ENCODE measurements at regions not wholly inside any gene's neighbourhood (a gene's known extent, or its start where the extent isn't known, plus 50 kb on each side); places are given as distances from the start of the nearest gene placed in this dataset.

GRCh38 chr11:92416971-92417725 is 192.5 kb downstream of the FAT3 start:
- no peak for ATAC-seq
- TF ChIP-seq, protein P1, sequence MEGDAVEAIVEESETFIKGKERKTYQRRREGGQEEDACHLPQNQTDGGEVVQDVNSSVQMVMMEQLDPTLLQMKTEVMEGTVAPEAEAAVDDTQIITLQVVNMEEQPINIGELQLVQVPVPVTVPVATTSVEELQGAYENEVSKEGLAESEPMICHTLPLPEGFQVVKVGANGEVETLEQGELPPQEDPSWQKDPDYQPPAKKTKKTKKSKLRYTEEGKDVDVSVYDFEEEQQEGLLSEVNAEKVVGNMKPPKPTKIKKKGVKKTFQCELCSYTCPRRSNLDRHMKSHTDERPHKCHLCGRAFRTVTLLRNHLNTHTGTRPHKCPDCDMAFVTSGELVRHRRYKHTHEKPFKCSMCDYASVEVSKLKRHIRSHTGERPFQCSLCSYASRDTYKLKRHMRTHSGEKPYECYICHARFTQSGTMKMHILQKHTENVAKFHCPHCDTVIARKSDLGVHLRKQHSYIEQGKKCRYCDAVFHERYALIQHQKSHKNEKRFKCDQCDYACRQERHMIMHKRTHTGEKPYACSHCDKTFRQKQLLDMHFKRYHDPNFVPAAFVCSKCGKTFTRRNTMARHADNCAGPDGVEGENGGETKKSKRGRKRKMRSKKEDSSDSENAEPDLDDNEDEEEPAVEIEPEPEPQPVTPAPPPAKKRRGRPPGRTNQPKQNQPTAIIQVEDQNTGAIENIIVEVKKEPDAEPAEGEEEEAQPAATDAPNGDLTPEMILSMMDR (IDR thresholded peaks at IDR 0.05) = no peak
- no peak for TF ChIP-seq POLR2A (IDR thresholded peaks at IDR 0.05)

DNA sequence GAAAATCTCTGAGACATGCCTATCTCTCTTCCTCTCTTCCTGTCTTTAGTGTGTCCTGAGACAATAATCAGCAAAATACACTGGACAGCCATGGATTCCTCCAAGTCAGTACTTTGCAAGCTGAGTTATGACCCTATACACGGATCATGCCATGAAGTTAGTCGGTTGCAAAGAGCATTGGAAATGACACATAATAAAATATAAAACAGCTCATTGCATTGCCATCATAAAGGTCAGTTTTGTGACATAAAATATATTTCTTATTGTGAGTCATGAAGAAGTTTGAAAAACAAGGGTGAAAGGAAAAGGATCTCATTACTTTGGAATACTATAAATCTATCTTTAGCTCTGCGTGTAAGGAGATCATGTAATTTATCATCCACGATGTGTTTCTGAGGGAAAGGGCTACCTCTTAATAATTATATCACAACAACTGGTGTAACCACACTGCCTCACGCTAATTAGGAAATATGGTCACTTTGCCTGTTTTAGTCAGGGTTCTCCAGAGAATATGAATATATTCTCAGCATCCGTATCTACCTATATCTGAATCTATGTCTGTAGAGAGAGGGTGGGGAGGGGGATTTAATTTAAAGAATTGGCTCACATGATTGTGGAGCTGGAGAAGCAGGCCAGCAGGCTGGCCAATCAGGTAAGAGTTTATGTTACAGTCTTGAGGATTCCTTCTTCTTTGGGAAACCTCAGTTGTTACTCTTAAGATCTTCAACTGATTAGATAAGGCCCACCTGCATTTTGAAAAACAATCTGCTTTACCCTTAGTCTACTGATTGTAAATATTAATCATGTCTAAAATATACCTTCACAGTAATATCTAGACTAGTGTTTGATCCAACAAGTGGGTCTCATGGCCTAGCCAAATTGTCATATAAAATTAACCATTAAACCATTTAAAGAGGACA is 198.8 kb downstream of the FAT3 start:
- no peak for TF ChIP-seq POLR2A (IDR thresholded peaks at IDR 0.05)
- TF ChIP-seq, protein P1 (IDR thresholded peaks at IDR 0.05) = no peak
- H3K27me3 ChIP-seq = no peaks in the 10 kb centered on the region
- H3K9me3 ChIP-seq = no peaks in the 10 kb centered on the region
- no peak overlapping the region for H3K4me3 ChIP-seq
- ATAC-seq (no peak), DNase-seq (no peak)
- WGBS, 2 donors = 80 to 83% methylated on average over 6 of the region's 6 CpGs
- intact Hi-C loops (cut with DNase I) = no loop called here
- H3K4me1 ChIP-seq = no peaks in the 10 kb centered on the region
- H3K36me3 ChIP-seq (replicated peaks in 1 of 2; ENCODE audit: insufficient read depth in 1 of 2, low read depth in 2 of 2) = no peaks in the 10 kb centered on the region
- no peak overlapping the region for H3K27ac ChIP-seq

More at GRCh38 chr11:92416971-92417725, 192.5 kb downstream of the FAT3 start:
- DNase-seq = no peak
- H3K36me3 ChIP-seq (replicated peaks in 1 of 2; ENCODE audit: insufficient read depth in 1 of 2, low read depth in 2 of 2) = no peaks in the 10 kb centered on the region
- no peaks in the 10 kb centered on the region for H3K9me3 ChIP-seq
- H3K27me3 ChIP-seq = no peaks in the 10 kb centered on the region
- no peak overlapping the region for H3K27ac ChIP-seq
- 78 to 80% methylated on average over 1 of the region's 1 CpG for WGBS, 2 donors
- intact Hi-C loops (cut with DNase I) = no loop called here
- no peaks in the 10 kb centered on the region for H3K4me1 ChIP-seq
- H3K4me3 ChIP-seq = no peak overlapping the region

DNA sequence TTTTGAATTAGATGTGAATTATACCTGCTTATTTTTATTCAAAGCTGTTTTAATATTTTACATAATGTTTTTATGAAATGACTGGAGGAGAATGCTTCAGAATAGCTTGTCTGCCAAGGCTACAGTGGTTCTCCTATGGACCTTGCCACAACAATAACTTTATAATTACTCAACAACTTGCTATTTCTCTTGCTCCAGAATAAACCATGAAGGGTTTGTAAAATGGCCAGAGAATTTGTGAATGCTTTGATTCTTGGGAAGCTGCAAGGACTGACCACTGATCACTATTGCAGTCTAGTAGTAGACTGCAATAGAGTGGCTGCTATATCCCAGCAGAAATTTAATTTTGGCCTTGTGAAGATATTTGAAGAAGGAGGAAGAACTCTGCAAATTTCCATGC is 199.7 kb downstream of the FAT3 start:
- intact Hi-C loops (cut with DNase I) = no loop called here
- Histone ChIP-seq H3K36me3 (replicated peaks in 1 of 2; ENCODE audit: insufficient read depth in 1 of 2, low read depth in 2 of 2) (no peaks in the 10 kb centered on the region), H3K27me3 (no peaks in the 10 kb centered on the region), H3K9me3 (no peaks in the 10 kb centered on the region), H3K4me3 (no peak overlapping the region), H3K27ac (no peak overlapping the region), H3K4me1 (no peaks in the 10 kb centered on the region)
- TF ChIP-seq POLR2A (IDR thresholded peaks at IDR 0.05) = no peak
- TF ChIP-seq, protein P1 (IDR thresholded peaks at IDR 0.05) = no peak
- ATAC-seq = no peak
- no peak for DNase-seq

DNA sequence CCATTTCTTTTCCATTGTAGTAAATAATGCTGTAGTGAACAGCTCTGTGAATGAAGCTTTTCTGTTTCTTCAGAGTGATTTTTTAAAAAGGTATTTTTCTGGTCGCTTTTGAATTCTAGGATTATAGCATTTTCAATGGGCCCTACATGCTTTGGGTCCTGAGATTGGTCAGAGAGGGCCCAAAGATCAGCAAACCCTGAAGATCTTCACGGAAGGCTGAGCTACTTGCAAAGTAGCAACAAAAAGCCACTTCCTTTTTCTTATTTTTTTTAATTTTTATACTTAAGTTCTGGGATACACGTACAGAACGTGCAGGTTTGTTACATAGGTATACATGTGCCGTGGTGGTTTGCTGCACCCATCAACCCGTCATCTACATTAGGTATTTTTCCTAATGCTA is 200.5 kb downstream of the FAT3 start:
- Histone ChIP-seq H3K4me1 (no peaks in the 10 kb centered on the region), H3K4me3 (no peak overlapping the region), H3K9me3 (no peaks in the 10 kb centered on the region), H3K36me3 (replicated peaks in 1 of 2; ENCODE audit: insufficient read depth in 1 of 2, low read depth in 2 of 2) (no peaks in the 10 kb centered on the region), H3K27me3 (no peaks in the 10 kb centered on the region), H3K27ac (no peak overlapping the region)
- 64 to 67% methylated on average over 6 of the region's 6 CpGs for WGBS, 2 donors
- intact Hi-C loops (cut with DNase I) = no loop called here
- ATAC-seq (no peak), DNase-seq (no peak)
- no peak for TF ChIP-seq POLR2A (IDR thresholded peaks at IDR 0.05)
- TF ChIP-seq, protein P1 (IDR thresholded peaks at IDR 0.05) = no peak

All from body of pancreas (tissue), 4 donors.